SK-N-SH treated with all-trans-retinoic acid at 6 μM for 48 hours (cell line): ENCODE measurements at regions not wholly inside any gene's neighbourhood (a gene's known extent, or its start where the extent isn't known, plus 50 kb on each side); places are given as distances from the start of the nearest gene placed in this dataset.

ENCODE experiments used
- GLIS3 ChIP-seq: fragments of 250-450 bp; sonication (Bioruptor Pico); IDR thresholded peaks from 2 replicates; pipeline ENCODE4 v1.5.0; 2020; ENCODE audit warnings: mild to moderate bottlenecking, moderate library complexity
- TSHZ2 ChIP-seq: fragments of 250-450 bp; sonication (Bioruptor Pico); IDR thresholded peaks from 2 replicates; pipeline ENCODE4 v1.5.0; 2020; ENCODE audit warnings: mild to moderate bottlenecking, moderate library complexity
- ZC3H10 ChIP-seq: fragments of 250-450 bp; sonication (Bioruptor Pico); IDR thresholded peaks from 2 replicates; pipeline ENCODE4 v1.5.1; 2021; ENCODE audit warnings: mild to moderate bottlenecking, moderate library complexity
- TF ChIP-seq, protein P1 (sequence below): fragments of 250-450 bp; sonication (Bioruptor Pico); IDR thresholded peaks from 2 replicates; pipeline ENCODE4 v1.8.0; 2020; ENCODE audit warnings: mild to moderate bottlenecking, moderate library complexity, borderline replicate concordance

DNA sequence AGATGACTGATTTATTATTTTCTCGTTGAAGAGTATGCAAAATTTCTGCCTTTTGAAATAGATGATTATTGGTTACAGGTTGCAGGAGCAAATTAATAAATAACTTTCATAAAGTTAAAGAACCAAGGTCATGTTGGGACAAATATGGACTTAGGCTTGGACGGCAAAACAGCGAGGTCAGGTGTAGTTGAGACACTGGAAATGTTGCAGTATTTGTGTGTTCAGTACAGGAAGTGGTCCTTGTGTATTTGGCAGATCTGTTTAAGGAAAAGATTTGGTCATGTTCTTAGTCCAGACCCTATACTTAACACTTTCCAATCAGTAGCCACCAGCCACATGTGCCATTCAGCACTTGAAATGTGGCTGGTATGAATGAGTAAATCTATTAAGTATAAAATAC lies 486.5 kb downstream of the TDRD15 start:
- TF ChIP-seq, protein P1, sequence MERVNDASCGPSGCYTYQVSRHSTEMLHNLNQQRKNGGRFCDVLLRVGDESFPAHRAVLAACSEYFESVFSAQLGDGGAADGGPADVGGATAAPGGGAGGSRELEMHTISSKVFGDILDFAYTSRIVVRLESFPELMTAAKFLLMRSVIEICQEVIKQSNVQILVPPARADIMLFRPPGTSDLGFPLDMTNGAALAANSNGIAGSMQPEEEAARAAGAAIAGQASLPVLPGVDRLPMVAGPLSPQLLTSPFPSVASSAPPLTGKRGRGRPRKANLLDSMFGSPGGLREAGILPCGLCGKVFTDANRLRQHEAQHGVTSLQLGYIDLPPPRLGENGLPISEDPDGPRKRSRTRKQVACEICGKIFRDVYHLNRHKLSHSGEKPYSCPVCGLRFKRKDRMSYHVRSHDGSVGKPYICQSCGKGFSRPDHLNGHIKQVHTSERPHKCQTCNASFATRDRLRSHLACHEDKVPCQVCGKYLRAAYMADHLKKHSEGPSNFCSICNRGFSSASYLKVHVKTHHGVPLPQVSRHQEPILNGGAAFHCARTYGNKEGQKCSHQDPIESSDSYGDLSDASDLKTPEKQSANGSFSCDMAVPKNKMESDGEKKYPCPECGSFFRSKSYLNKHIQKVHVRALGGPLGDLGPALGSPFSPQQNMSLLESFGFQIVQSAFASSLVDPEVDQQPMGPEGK (CRISPR knock-in tag) = no peak
- no peak for TF ChIP-seq TSHZ2 (CRISPR knock-in tag)
- TF ChIP-seq GLIS3 (CRISPR knock-in tag) = no peak
- TF ChIP-seq ZC3H10 = no peak
